Bronchial epithelial cell (primary cell): ENCODE measurements at regions not wholly inside any gene's neighbourhood (a gene's known extent, or its start where the extent isn't known, plus 50 kb on each side); places are given as distances from the start of the nearest gene placed in this dataset.

Experiments used
- DNase-seq: peaks from one replicate; pipeline ENCODE4 v3.0.0-alpha.2; 2010; ENCODE audit warnings: low read depth
- FAIRE-seq: peaks from 2 replicates; lab custom pipeline; 2011; peaks lifted over from hg19 to GRCh38; lab: Jason Lieb, UNC
- H3K27me3 ChIP-seq: 2 replicates; pipeline ENCODE4 v1.5.1; 2011; ENCODE audit warnings: low read length; ENCODE audit not compliant: control insufficient read depth, insufficient read depth
- H3K36me3 ChIP-seq: 2 replicates; pipeline ENCODE4 v1.5.1; 2011; ENCODE audit warnings: low read length; ENCODE audit not compliant: control insufficient read depth, insufficient read depth
- H3K4me3 ChIP-seq: 2 replicates; pipeline ENCODE4 v1.5.1; 2011; ENCODE audit warnings: mild to moderate bottlenecking, low read depth, low read length, control low read depth
- CTCF ChIP-seq: IDR thresholded peaks from 2 replicates; pipeline ENCODE4 v1.5.1; 2011; ENCODE audit warnings: mild to moderate bottlenecking, moderate library complexity, low read length, control low read depth, inconsistent platforms; ENCODE audit not compliant: insufficient read depth, severe bottlenecking

GRCh38 chr11:91773090-91773489, 451.5 kb upstream of the FAT3 start:
- DNase-seq (no peak), FAIRE-seq (no peak)
- Histone ChIP-seq H3K4me3 (no peak overlapping the region), H3K36me3 (no peaks in the 10 kb centered on the region), H3K27me3 (no peaks in the 10 kb centered on the region)
- TF ChIP-seq CTCF: no peak

GRCh38 chr11:91771961-91772360, 452.7 kb upstream of the FAT3 start:
- no peak for FAIRE-seq
- Histone ChIP-seq H3K4me3 (no peak overlapping the region), H3K36me3 (no peaks in the 10 kb centered on the region), H3K27me3 (no peaks in the 10 kb centered on the region)
- TF ChIP-seq CTCF: no peak
- no peak for DNase-seq

- no peak for FAIRE-seq
- Histone ChIP-seq H3K27me3 (no peaks in the 10 kb centered on the region), H3K36me3 (no peaks in the 10 kb centered on the region), H3K4me3 (no peak overlapping the region)
- TF ChIP-seq CTCF: no peak
- DNase-seq: no peak
Measured at GRCh38 chr11:91768783-91769182, 455.8 kb upstream of the FAT3 start.

- no peak for DNase-seq
- H3K4me3 ChIP-seq: no peak overlapping the region
- no peak for FAIRE-seq
- H3K27me3 ChIP-seq: no peaks in the 10 kb centered on the region
- no peaks in the 10 kb centered on the region for H3K36me3 ChIP-seq
- TF ChIP-seq CTCF: no peak
Measured at GRCh38 chr11:91763331-91763730, 461.3 kb upstream of the FAT3 start.

- TF ChIP-seq CTCF: no peak
- Histone ChIP-seq H3K27me3 (no peaks in the 10 kb centered on the region), H3K36me3 (no peaks in the 10 kb centered on the region), H3K4me3 (no peak overlapping the region)
- no peak for FAIRE-seq
- DNase-seq: no peak
Measured at GRCh38 chr11:91761406-91762025, 463.1 kb upstream of the FAT3 start.
